ENCODE measurements at regions not wholly inside any gene's neighbourhood (a gene's known extent, or its start where the extent isn't known, plus 50 kb on each side); places are given as distances from the start of the nearest gene placed in this dataset.

- CTCF ChIA-PET, result interaction anchor here (0.6 kb wide), 1 partner anchor 76 kb away, joined by 3 read pairs; no protein-coding TSS in a partner anchor
- DNase-seq (ENCODE audit: extremely low spot score), result no peak
- TF ChIP-seq LEF1 (IDR thresholded peaks at IDR 0.05; ENCODE audit: borderline replicate concordance) (no peak), L3MBTL2 (conservative IDR thresholded peaks at IDR 0.05) (no peak), SUZ12 (IDR thresholded peaks at IDR 0.05) (no peak), FOXM1 (IDR thresholded peaks at IDR 0.05; ENCODE audit: borderline replicate concordance) (no peak), BHLHE40 (IDR thresholded peaks at IDR 0.05; ENCODE audit: borderline replicate concordance) (no peak), FOXK2 (IDR thresholded peaks at IDR 0.05) (no peak), ZNF384 (IDR thresholded peaks at IDR 0.05) (no peak), NFRKB (IDR thresholded peaks at IDR 0.05) (no peak), FOXA1 (IDR thresholded peaks at IDR 0.05) (no peak), HDGF (IDR thresholded peaks at IDR 0.05; ENCODE audit: borderline replicate concordance) (no peak), SP1 (IDR thresholded peaks at IDR 0.05) (no peak), ELF4 (IDR thresholded peaks at IDR 0.05) (no peak), PKNOX1 (IDR thresholded peaks at IDR 0.05) (no peak), CTBP1 (IDR thresholded peaks at IDR 0.05; ENCODE audit: borderline replicate concordance) (no peak)
- POLR2A ChIA-PET, result no interaction called here
Measured at GRCh38 chr20:4511776-4512175, 174.5 kb upstream of the PRNP start.

GRCh38 chr20:4509825-4510522 lies 176.3 kb upstream of the PRNP start:
- DNase-seq (ENCODE audit: extremely low spot score), result no peak
- ChIA-PET POLR2A (no interaction called here), CTCF (no interaction called here)
- TF ChIP-seq LEF1 (IDR thresholded peaks at IDR 0.05; ENCODE audit: borderline replicate concordance) (no peak), FOXM1 (IDR thresholded peaks at IDR 0.05; ENCODE audit: borderline replicate concordance) (no peak), SP1 (IDR thresholded peaks at IDR 0.05) (no peak), SUZ12 (IDR thresholded peaks at IDR 0.05) (no peak), CTBP1 (IDR thresholded peaks at IDR 0.05; ENCODE audit: borderline replicate concordance) (no peak), ARNT (IDR thresholded peaks at IDR 0.05) (no peak), TARDBP (IDR thresholded peaks at IDR 0.05) (no peak), ELF4 (IDR thresholded peaks at IDR 0.05) (no peak), ZNF384 (IDR thresholded peaks at IDR 0.05) (no peak), FOXK2 (IDR thresholded peaks at IDR 0.05) (no peak)

DNA sequence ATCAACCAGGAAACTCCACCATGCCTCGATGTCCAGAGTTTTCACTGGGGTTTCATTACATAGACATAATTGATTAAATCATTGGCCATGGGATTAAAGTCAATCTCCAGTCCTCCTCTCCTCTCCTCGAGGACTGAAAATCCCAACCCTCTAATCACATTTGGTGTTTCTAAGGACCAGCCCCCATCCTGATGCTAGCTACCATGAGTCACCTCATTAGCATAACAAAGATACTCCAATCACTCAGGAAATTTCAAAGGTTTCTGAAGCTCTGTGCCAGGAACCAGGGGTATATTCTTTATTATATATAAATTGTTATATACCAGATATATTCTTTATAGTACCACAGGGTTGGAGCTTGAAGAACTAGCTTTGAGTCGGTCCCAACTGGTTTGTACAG lies 177.5 kb upstream of the PRNP start:
- CTCF ChIA-PET, result no interaction called here
- DNase-seq (ENCODE audit: extremely low spot score), result no peak
- TF ChIP-seq SP1 (IDR thresholded peaks at IDR 0.05) (no peak), ZNF384 (IDR thresholded peaks at IDR 0.05) (no peak), FOXM1 (IDR thresholded peaks at IDR 0.05; ENCODE audit: borderline replicate concordance) (no peak), TARDBP (IDR thresholded peaks at IDR 0.05) (no peak), PKNOX1 (IDR thresholded peaks at IDR 0.05) (no peak), FOXK2 (IDR thresholded peaks at IDR 0.05) (no peak), ARNT (IDR thresholded peaks at IDR 0.05) (no peak), NFRKB (IDR thresholded peaks at IDR 0.05) (no peak), SUZ12 (IDR thresholded peaks at IDR 0.05) (no peak), BHLHE40 (IDR thresholded peaks at IDR 0.05; ENCODE audit: borderline replicate concordance) (no peak), FOXA1 (IDR thresholded peaks at IDR 0.05) (no peak), ELF4 (IDR thresholded peaks at IDR 0.05) (no peak), CTBP1 (IDR thresholded peaks at IDR 0.05; ENCODE audit: borderline replicate concordance) (no peak), HDGF (IDR thresholded peaks at IDR 0.05; ENCODE audit: borderline replicate concordance) (no peak), LEF1 (IDR thresholded peaks at IDR 0.05; ENCODE audit: borderline replicate concordance) (no peak), L3MBTL2 (conservative IDR thresholded peaks at IDR 0.05) (no peak)
- POLR2A ChIA-PET, result no interaction called here

GRCh38 chr20:4507288-4507719 lies 179.0 kb upstream of the PRNP start:
- TF ChIP-seq TARDBP (IDR thresholded peaks at IDR 0.05) (no peak), NFRKB (IDR thresholded peaks at IDR 0.05) (no peak), ZNF384 (IDR thresholded peaks at IDR 0.05) (no peak), FOXK2 (IDR thresholded peaks at IDR 0.05) (no peak), BHLHE40 (IDR thresholded peaks at IDR 0.05; ENCODE audit: borderline replicate concordance) (no peak), ARNT (IDR thresholded peaks at IDR 0.05) (no peak), CTBP1 (IDR thresholded peaks at IDR 0.05; ENCODE audit: borderline replicate concordance) (no peak), HDGF (IDR thresholded peaks at IDR 0.05; ENCODE audit: borderline replicate concordance) (no peak), FOXA1 (IDR thresholded peaks at IDR 0.05) (no peak), FOXM1 (IDR thresholded peaks at IDR 0.05; ENCODE audit: borderline replicate concordance) (no peak), ELF4 (IDR thresholded peaks at IDR 0.05) (no peak), LEF1 (IDR thresholded peaks at IDR 0.05; ENCODE audit: borderline replicate concordance) (no peak), SUZ12 (IDR thresholded peaks at IDR 0.05) (no peak), L3MBTL2 (conservative IDR thresholded peaks at IDR 0.05) (no peak), PKNOX1 (IDR thresholded peaks at IDR 0.05) (no peak), SP1 (IDR thresholded peaks at IDR 0.05) (no peak)
- no peak for DNase-seq (ENCODE audit: extremely low spot score)
- POLR2A ChIA-PET, result no interaction called here
- CTCF ChIA-PET, result no interaction called here

- DNase-seq (ENCODE audit: extremely low spot score), result no peak
- POLR2A ChIA-PET, result no interaction called here
- no peak for TF ChIP-seq ARNT (IDR thresholded peaks at IDR 0.05)
- no peak for TF ChIP-seq CTBP1 (IDR thresholded peaks at IDR 0.05; ENCODE audit: borderline replicate concordance)
- TF ChIP-seq L3MBTL2 (conservative IDR thresholded peaks at IDR 0.05), result no peak
- no peak for TF ChIP-seq FOXK2 (IDR thresholded peaks at IDR 0.05)
- TF ChIP-seq FOXA1 (IDR thresholded peaks at IDR 0.05), result no peak
- TF ChIP-seq LEF1 (IDR thresholded peaks at IDR 0.05; ENCODE audit: borderline replicate concordance), result no peak
- no peak for TF ChIP-seq ELF4 (IDR thresholded peaks at IDR 0.05)
- no peak for TF ChIP-seq SP1 (IDR thresholded peaks at IDR 0.05)
- TF ChIP-seq HDGF (IDR thresholded peaks at IDR 0.05; ENCODE audit: borderline replicate concordance), result no peak
- TF ChIP-seq PKNOX1 (IDR thresholded peaks at IDR 0.05), result no peak
- TF ChIP-seq BHLHE40 (IDR thresholded peaks at IDR 0.05; ENCODE audit: borderline replicate concordance), result no peak
- CTCF ChIA-PET, result no interaction called here
Measured at GRCh38 chr20:4504814-4505213, 181.4 kb upstream of the PRNP start.
